Glutamatergic neuron (in vitro differentiated cells): ENCODE measurements at regions not wholly inside any gene's neighbourhood (a gene's known extent, or its start where the extent isn't known, plus 50 kb on each side); places are given as distances from the start of the nearest gene placed in this dataset.
"Not testable (repeated sequence)": the region's sequence is repeated elsewhere in the genome, so short reads cannot be mapped to it uniquely, and the experiment has no call there.

Experiments
- DNase-seq: peaks from one replicate; pipeline ENCODE4 v3.0.0; 2022
- H3K27ac Mint-ChIP-seq: one replicate; pipeline ENCODE4 v1.8.0; 2020; ENCODE audit warnings: mild to moderate bottlenecking, mixed read lengths, inconsistent platforms; ENCODE audit not compliant: unreplicated experiment
- H3K27me3 Mint-ChIP-seq: one replicate; pipeline ENCODE4 v1.8.0; 2020; ENCODE audit warnings: mild to moderate bottlenecking, moderate library complexity, mixed read lengths, inconsistent platforms; ENCODE audit not compliant: unreplicated experiment
- H3K36me3 Mint-ChIP-seq: one replicate; pipeline ENCODE4 v1.8.0; 2020; ENCODE audit warnings: mild to moderate bottlenecking, mixed read lengths, inconsistent platforms; ENCODE audit not compliant: unreplicated experiment
- H3K4me1 Mint-ChIP-seq: one replicate; pipeline ENCODE4 v1.8.0; 2020; ENCODE audit warnings: mild to moderate bottlenecking, low read depth, mixed read lengths, inconsistent platforms; ENCODE audit not compliant: unreplicated experiment
- H3K4me3 Mint-ChIP-seq: one replicate; pipeline ENCODE4 v1.8.0; 2020; ENCODE audit warnings: mild to moderate bottlenecking, mixed read lengths, inconsistent platforms; ENCODE audit not compliant: unreplicated experiment
- H3K9me3 Mint-ChIP-seq: one replicate; pipeline ENCODE4 v1.8.0; 2020; ENCODE audit warnings: mild to moderate bottlenecking, moderate library complexity, mixed read lengths, inconsistent platforms; ENCODE audit not compliant: unreplicated experiment
- CTCF ChIP-seq: fragments of 200-600 bp; sonication (generic); IDR thresholded peaks from one replicate; pipeline ENCODE4 v1.5.0; 2021; ENCODE audit not compliant: partially characterized antibody, unreplicated experiment

- Mint-ChIP-seq H3K4me3 (no peak overlapping the region), H3K36me3 (peaks cover 9% of the 10 kb centered on the region), H3K27ac (no peak overlapping the region), H3K9me3 (peaks cover 4% of the 10 kb centered on the region), H3K27me3 (no peaks in the 10 kb centered on the region), H3K4me1 (no peaks in the 10 kb centered on the region)
- no peak for TF ChIP-seq CTCF
- DNase-seq = no peak
Measured at GRCh38 chr14:21796916-21797315, 123.3 kb upstream of the OR4E1 start.

- Mint-ChIP-seq H3K27me3 (no peaks in the 10 kb centered on the region), H3K27ac (no peak overlapping the region), H3K4me1 (no peaks in the 10 kb centered on the region), H3K36me3 (peaks cover 9% of the 10 kb centered on the region), H3K9me3 (peaks cover 4% of the 10 kb centered on the region), H3K4me3 (no peak overlapping the region)
- no peak for TF ChIP-seq CTCF
- no peak for DNase-seq
Measured at GRCh38 chr14:21795456-21795855, 121.8 kb upstream of the OR4E1 start.

- peaks cover 9% of the 10 kb centered on the region for H3K36me3 Mint-ChIP-seq
Measured at GRCh38 chr14:21791749-21792148, 118.1 kb upstream of the OR4E1 start.

GRCh38 chr14:21788687-21789086 is 115.1 kb upstream of the OR4E1 start:
- not testable (repeated sequence) for H3K9me3 Mint-ChIP-seq, H3K27ac Mint-ChIP-seq, H3K4me3 Mint-ChIP-seq, H3K36me3 Mint-ChIP-seq, H3K27me3 Mint-ChIP-seq, DNase-seq, H3K4me1 Mint-ChIP-seq
- peak; percentile 22 for TF ChIP-seq CTCF

More at GRCh38 chr14:21791749-21792148, 118.1 kb upstream of the OR4E1 start:
- Mint-ChIP-seq H3K27ac (no peak overlapping the region), H3K4me3 (no peak overlapping the region), H3K9me3 (peaks cover 4% of the 10 kb centered on the region), H3K27me3 (no peaks in the 10 kb centered on the region), H3K4me1 (no peaks in the 10 kb centered on the region)
- DNase-seq = no peak
- no peak for TF ChIP-seq CTCF

- not testable (repeated sequence) for H3K9me3 Mint-ChIP-seq, H3K4me1 Mint-ChIP-seq, DNase-seq, H3K4me3 Mint-ChIP-seq, H3K27me3 Mint-ChIP-seq, H3K36me3 Mint-ChIP-seq, H3K27ac Mint-ChIP-seq
Measured at GRCh38 chr14:21787242-21787641, 113.6 kb upstream of the OR4E1 start.

GRCh38 chr14:21781543-21781942 is 107.9 kb upstream of the OR4E1 start:
- TF ChIP-seq CTCF = no peak
- no peaks in the 10 kb centered on the region for H3K36me3 Mint-ChIP-seq
- H3K4me1 Mint-ChIP-seq = no peaks in the 10 kb centered on the region
- H3K9me3 Mint-ChIP-seq = no peaks in the 10 kb centered on the region
- no peak for DNase-seq
- no peak overlapping the region for H3K4me3 Mint-ChIP-seq
- H3K27ac Mint-ChIP-seq = no peak overlapping the region
- no peaks in the 10 kb centered on the region for H3K27me3 Mint-ChIP-seq
